ENCODE measurements at regions not wholly inside any gene's neighbourhood (a gene's known extent, or its start where the extent isn't known, plus 50 kb on each side); places are given as distances from the start of the nearest gene placed in this dataset.

GRCh38 chr1:60705026-60705425 is 377.3 kb upstream of the NFIA start:
- no peak for TF ChIP-seq YY1 (IDR thresholded peaks at IDR 0.05; ENCODE audit: insufficient read depth, insufficient read length)
- no peak for TF ChIP-seq ZNF274 (IDR thresholded peaks at IDR 0.05; ENCODE audit: low read depth, low read length)
